Prostate gland (tissue), 2 donors: ENCODE measurements at regions not wholly inside any gene's neighbourhood (a gene's known extent, or its start where the extent isn't known, plus 50 kb on each side); places are given as distances from the start of the nearest gene placed in this dataset.

Experiments
- POLR2A ChIP-seq: fragments of 450-650 bp; IDR thresholded peaks from one replicate; pipeline ENCODE4 v1.6.1; 2016; ENCODE audit warnings: antibody characterized with exemption, mild to moderate bottlenecking
- TF ChIP-seq, protein P1 (sequence below), 4 experiments: fragments of 200-600 bp in 2 of 4; fragments of 450-650 bp in 2 of 4; sonication (generic) in 2 of 4; IDR thresholded peaks; 1 replicate in 3 of 4; 2 replicates in 1 of 4; pipeline ENCODE4 v1.5.1; 2016 to 2019; ENCODE audit warnings: antibody characterized with exemption in 4 of 4, mild to moderate bottlenecking in 2 of 4, moderate library complexity in 2 of 4

GRCh38 chr12:115763982-115764621 is 513.4 kb downstream of the MED13L start:
- TF ChIP-seq POLR2A: no peak
- TF ChIP-seq, protein P1, sequence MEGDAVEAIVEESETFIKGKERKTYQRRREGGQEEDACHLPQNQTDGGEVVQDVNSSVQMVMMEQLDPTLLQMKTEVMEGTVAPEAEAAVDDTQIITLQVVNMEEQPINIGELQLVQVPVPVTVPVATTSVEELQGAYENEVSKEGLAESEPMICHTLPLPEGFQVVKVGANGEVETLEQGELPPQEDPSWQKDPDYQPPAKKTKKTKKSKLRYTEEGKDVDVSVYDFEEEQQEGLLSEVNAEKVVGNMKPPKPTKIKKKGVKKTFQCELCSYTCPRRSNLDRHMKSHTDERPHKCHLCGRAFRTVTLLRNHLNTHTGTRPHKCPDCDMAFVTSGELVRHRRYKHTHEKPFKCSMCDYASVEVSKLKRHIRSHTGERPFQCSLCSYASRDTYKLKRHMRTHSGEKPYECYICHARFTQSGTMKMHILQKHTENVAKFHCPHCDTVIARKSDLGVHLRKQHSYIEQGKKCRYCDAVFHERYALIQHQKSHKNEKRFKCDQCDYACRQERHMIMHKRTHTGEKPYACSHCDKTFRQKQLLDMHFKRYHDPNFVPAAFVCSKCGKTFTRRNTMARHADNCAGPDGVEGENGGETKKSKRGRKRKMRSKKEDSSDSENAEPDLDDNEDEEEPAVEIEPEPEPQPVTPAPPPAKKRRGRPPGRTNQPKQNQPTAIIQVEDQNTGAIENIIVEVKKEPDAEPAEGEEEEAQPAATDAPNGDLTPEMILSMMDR (IDR thresholded peaks at IDR 0.05): peak in 1 of 4 experiments; percentile 7
